HL-60 (cell line): ENCODE measurements at regions not wholly inside any gene's neighbourhood (a gene's known extent, or its start where the extent isn't known, plus 50 kb on each side); places are given as distances from the start of the nearest gene placed in this dataset.

Source experiments
- DNase-seq, 2 experiments: peaks; one replicate each; pipeline ENCODE4 v3.0.0-alpha.2; 2010 to 2020; ENCODE audit warnings: low read depth in 1 of 2, low spot score in 1 of 2
- H3K27ac ChIP-seq: fragments of 250-450 bp; sonication (Bioruptor Pico); replicated peaks from 2 replicates; pipeline ENCODE4 v1.5.1; 2020; ENCODE audit warnings: mild to moderate bottlenecking, moderate library complexity
- H3K27me3 ChIP-seq: fragments of 250-450 bp; sonication (Bioruptor Pico); 2 replicates; pipeline ENCODE4 v1.5.1; 2021; ENCODE audit warnings: mild to moderate bottlenecking, moderate library complexity; ENCODE audit not compliant: insufficient read depth, poor library complexity, severe bottlenecking
- H3K4me3 ChIP-seq: replicated peaks from 2 replicates; pipeline ENCODE4 v1.5.1; 2011; ENCODE audit warnings: mild to moderate bottlenecking, control low read depth, low read length; ENCODE audit not compliant: insufficient read depth
- CTCF ChIP-seq: IDR thresholded peaks from one replicate; pipeline ENCODE4 v1.5.1; 2011; ENCODE audit warnings: low read length, control low read depth, inconsistent platforms; ENCODE audit not compliant: insufficient read depth
- GABPA ChIP-seq: IDR thresholded peaks from 2 replicates; pipeline ENCODE4 v1.6.1; 2012; ENCODE audit warnings: low read depth
- POLR2AphosphoS5 ChIP-seq: IDR thresholded peaks from 2 replicates; pipeline ENCODE4 v1.6.1; 2012; ENCODE audit warnings: low read depth
- SPI1 ChIP-seq: IDR thresholded peaks from 2 replicates; pipeline ENCODE4 v1.6.1; 2012; ENCODE audit warnings: low read depth, mild to moderate bottlenecking, borderline replicate concordance
- TF ChIP-seq, protein P1 (sequence below): IDR thresholded peaks from 2 replicates; pipeline ENCODE4 v1.6.1; 2012; ENCODE audit warnings: low read depth; ENCODE audit not compliant: insufficient replicate concordance

DNA sequence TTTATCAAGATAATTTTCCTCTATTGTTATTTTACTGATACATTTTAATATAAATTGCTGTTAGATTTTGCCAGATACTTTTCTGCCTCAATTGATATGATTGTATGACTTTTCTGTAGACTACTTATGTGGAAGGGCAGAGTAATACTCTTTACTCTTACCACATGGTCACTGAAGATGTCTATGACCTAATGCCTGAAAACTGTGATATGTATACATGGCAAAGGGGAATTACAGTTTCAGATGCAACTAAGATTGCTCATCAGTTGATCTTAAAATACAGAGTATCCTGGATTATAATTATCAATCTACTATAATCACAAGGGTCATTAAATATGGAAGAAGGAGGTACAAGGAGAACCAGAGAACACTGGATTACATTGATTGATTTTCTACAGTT lies 1528.0 kb downstream of the BRINP3 start:
- TF ChIP-seq POLR2AphosphoS5 (no peak), SPI1 (no peak), GABPA (no peak), CTCF (no peak)
- TF ChIP-seq, protein P1, sequence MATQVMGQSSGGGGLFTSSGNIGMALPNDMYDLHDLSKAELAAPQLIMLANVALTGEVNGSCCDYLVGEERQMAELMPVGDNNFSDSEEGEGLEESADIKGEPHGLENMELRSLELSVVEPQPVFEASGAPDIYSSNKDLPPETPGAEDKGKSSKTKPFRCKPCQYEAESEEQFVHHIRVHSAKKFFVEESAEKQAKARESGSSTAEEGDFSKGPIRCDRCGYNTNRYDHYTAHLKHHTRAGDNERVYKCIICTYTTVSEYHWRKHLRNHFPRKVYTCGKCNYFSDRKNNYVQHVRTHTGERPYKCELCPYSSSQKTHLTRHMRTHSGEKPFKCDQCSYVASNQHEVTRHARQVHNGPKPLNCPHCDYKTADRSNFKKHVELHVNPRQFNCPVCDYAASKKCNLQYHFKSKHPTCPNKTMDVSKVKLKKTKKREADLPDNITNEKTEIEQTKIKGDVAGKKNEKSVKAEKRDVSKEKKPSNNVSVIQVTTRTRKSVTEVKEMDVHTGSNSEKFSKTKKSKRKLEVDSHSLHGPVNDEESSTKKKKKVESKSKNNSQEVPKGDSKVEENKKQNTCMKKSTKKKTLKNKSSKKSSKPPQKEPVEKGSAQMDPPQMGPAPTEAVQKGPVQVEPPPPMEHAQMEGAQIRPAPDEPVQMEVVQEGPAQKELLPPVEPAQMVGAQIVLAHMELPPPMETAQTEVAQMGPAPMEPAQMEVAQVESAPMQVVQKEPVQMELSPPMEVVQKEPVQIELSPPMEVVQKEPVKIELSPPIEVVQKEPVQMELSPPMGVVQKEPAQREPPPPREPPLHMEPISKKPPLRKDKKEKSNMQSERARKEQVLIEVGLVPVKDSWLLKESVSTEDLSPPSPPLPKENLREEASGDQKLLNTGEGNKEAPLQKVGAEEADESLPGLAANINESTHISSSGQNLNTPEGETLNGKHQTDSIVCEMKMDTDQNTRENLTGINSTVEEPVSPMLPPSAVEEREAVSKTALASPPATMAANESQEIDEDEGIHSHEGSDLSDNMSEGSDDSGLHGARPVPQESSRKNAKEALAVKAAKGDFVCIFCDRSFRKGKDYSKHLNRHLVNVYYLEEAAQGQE, result no peak
- no peaks in the 10 kb centered on the region for H3K27me3 ChIP-seq
- H3K4me3 ChIP-seq, result no peak overlapping the region
- no peak for DNase-seq
- H3K27ac ChIP-seq, result no peak overlapping the region

- no peak overlapping the region for H3K27ac ChIP-seq
- no peaks in the 10 kb centered on the region for H3K27me3 ChIP-seq
- no peak for DNase-seq
- H3K4me3 ChIP-seq, result no peak overlapping the region
- TF ChIP-seq GABPA, result no peak
- TF ChIP-seq CTCF, result no peak
- no peak for TF ChIP-seq POLR2AphosphoS5
- TF ChIP-seq, protein P1, result no peak
- TF ChIP-seq SPI1, result no peak
These were observed 1519.1 kb downstream of the BRINP3 start for GRCh38 chr1:188958461-188959115.

GRCh38 chr1:188986745-188987417 lies 1490.8 kb downstream of the BRINP3 start:
- Histone ChIP-seq H3K4me3 (no peak overlapping the region), H3K27me3 (no peaks in the 10 kb centered on the region), H3K27ac (no peak overlapping the region)
- no peak for TF ChIP-seq CTCF
- TF ChIP-seq GABPA, result no peak
- TF ChIP-seq SPI1, result no peak
- TF ChIP-seq, protein P1, result no peak
- TF ChIP-seq POLR2AphosphoS5, result no peak
- no peak for DNase-seq
